Globus pallidus (tissue), 1 donor: ENCODE measurements at regions not wholly inside any gene's neighbourhood (a gene's known extent, or its start where the extent isn't known, plus 50 kb on each side); places are given as distances from the start of the nearest gene placed in this dataset.

ENCODE experiments used
- DNase-seq: peaks from one replicate; pipeline ENCODE4 v3.0.0-alpha.2; 2015; ENCODE audit warnings: low spot score

DNA sequence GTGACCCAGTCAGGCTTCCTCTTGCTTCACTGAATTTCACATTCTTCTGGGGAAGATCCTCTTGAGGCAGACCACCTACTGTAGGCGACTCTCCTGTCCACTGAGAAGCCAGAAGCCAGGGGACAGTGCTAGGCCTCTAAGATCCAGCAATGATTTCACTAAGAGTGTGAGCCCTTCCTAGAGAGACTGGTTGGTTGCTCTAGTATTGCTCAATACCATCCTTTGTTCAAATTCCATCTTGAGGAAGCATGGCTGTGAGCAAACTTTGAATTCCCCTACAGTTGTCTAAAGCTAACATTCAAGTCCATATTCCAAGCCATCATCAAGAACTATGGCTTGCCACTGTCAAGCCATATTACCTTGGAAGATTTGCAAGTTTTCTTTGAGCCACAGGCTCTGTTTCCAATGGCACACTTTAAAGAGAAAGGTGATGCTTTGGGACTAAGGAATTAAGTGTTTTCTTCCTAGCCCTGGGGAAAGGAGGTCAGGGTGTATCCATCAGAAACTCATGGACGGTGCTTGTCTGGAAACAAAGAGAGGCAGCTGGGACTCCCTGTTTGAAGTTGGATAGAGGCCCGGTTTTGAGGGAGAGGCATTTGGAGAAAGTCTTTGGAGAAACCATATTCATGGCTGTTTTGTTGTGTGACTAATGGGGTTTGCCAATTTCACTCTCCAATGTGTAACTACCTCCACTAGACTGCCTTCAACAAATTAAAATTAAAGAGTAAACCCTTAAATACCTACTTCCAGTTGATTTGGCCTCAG, 1217.9 kb downstream of the VRK1 start:
- DNase-seq = no peak

- no peak for DNase-seq
These were observed 1218.7 kb downstream of the VRK1 start for GRCh38 chr14:98015921-98016320.

- DNase-seq = no peak
These were observed 1221.4 kb downstream of the VRK1 start for GRCh38 chr14:98018628-98019027.

- DNase-seq = no peak
These were observed 1225.6 kb downstream of the VRK1 start for GRCh38 chr14:98022541-98023520.

DNA sequence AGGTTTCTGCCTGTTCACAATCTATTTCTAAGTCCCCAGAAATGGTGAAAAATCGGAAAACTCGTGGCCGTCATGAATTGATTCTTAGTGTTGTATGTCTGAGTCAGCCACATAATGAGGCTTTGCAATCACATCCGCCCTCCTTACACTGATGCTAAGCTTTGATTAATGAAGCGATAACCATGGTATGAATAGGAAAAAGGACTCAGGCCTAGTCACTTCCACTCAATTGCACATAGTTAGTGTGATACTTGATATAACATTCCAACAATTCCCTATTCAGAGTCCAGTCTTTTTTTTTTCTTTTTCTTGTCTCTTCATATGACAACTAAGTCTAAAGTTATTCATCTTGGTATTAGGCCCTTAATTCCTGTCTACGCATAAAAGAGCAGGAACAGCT, 1231.0 kb downstream of the VRK1 start:
- DNase-seq = no peak

GRCh38 chr14:98035396-98035795, 1236.6 kb downstream of the BCL11B start:
- DNase-seq = no peak

DNA sequence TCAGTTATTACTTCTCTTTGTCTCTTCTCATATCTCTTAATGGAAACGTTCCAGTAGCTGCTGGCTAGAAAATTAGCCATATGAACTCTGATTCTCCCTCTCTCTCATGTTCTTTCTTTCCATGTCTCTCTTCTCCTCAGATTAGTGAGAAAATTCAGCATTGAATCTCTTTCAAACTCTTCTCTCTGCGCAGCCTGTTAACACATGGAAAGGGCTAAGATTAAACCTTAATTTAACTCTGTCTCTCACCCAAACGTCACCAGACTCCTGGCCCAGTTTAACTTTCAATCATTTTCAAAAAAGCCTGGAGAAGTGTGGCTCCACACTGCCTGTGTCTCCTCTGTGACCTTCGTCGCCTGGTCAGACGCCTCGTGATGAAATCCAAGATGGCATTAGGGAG, 1234.2 kb downstream of the BCL11B start:
- no peak for DNase-seq

- no peak for DNase-seq
These were observed 1215.1 kb downstream of the BCL11B start for GRCh38 chr14:98056946-98057345.

DNA sequence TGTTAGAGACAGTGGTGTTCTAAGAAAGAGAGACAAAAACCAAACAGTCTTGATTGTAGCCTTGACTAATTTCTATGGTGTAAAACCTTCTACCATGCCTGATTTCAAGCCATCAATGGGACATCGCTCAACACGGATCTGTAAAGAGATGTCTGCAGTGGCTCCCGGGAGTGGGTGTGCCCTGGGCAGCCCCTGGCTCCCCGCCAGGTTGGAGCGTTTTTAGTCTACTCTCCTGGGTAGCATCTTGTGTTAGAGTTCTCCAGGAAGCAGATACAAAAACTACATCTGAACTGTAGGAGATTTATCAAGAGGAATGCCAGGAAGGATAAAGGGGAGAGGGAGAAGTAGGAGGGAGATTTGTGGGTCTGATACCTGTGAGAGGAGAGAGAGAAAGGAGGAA, 1212.9 kb downstream of the BCL11B start:
- no peak for DNase-seq

- no peak for DNase-seq
These were observed 1209.9 kb downstream of the BCL11B start for GRCh38 chr14:98062083-98062482.

DNA sequence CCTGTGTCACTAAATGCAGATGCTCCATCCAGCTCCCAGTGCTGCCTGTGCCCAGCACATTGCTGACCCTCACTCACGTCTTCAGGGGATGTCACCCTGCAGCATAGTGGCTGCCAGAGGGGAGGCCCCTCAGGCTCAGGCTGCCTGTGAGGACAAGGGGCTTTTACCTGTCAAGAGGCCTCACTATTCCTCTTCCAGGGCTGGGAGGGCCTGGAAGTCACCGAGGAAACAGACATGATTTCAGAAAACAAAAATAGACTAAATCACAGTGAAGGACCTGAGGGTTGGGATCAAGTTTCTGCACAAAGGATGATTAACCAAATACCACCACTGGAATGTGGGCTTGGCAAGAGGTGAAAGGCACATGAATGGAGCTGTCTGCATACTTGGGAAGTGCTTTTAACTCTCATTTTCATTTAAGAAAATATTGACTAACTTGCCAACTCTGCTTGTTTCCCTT, 1202.3 kb downstream of the BCL11B start:
- no peak for DNase-seq

DNA sequence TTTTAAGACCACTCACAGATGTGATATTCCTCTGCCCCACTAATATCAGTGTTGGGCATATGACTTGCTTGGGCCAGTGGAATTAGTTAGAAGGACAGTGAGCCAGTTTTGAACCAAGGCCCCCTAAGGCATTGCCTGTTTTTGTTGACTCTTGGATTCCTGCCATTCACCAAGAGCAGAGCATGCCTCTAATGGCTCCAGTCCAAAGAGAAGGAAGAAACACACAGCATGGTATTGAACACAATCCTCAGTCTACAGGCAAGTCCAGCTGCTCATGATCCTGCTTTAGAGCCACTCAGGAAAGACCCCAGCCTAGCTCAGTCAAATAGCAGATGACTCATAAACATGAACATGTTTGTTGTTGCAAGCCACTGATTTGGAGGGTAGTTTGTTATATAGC, 1201.5 kb downstream of the BCL11B start:
- no peak for DNase-seq

GRCh38 chr14:98074111-98074510, 1197.9 kb downstream of the BCL11B start:
- no peak for DNase-seq

- no peak for DNase-seq
These were observed 1194.8 kb downstream of the BCL11B start for GRCh38 chr14:98077176-98077575.

DNA sequence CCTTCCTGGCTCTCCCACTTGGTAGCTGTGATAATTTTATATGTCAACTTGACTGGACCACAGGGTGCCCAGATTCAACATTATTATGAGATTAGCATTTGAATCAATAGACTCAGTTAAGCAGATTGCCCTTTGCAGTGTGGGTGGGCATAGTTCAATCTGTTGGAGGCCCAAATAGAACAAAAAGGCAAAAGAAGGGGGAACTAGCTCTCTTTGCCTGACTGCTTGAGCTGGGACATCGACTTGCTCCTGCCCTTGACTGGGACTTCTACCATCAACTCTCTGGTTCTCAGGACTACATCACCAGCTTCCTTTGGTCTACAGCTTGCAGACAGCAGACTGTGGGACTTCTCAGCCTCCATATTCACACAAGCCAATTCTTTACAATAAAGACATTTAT, 1189.2 kb downstream of the BCL11B start:
- DNase-seq = no peak

DNA sequence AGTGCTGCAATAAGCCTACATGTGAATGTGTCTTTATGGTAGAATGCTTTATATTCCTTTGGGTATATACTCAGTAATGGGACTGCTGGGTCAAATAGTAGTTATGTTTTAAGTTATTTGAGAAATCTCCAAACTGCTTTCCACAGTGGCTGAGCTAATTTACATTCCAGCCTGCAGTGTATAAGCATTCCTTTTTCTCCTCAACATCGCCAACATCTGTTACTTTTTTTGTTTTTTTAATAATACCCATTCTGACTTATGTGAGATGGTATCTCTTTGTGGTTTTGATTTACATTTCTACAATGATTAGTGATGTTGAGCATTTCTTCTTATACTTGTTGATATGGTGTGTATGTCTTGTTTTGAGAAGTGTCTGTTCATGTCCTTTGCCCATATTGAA, 1186.2 kb downstream of the BCL11B start:
- DNase-seq = no peak

GRCh38 chr14:98093111-98093510, 1178.9 kb downstream of the BCL11B start:
- no peak for DNase-seq

- DNase-seq = no peak
These were observed 1172.5 kb downstream of the BCL11B start for GRCh38 chr14:98099527-98099926.

GRCh38 chr14:98101323-98101722, 1170.7 kb downstream of the BCL11B start:
- DNase-seq = no peak

DNA sequence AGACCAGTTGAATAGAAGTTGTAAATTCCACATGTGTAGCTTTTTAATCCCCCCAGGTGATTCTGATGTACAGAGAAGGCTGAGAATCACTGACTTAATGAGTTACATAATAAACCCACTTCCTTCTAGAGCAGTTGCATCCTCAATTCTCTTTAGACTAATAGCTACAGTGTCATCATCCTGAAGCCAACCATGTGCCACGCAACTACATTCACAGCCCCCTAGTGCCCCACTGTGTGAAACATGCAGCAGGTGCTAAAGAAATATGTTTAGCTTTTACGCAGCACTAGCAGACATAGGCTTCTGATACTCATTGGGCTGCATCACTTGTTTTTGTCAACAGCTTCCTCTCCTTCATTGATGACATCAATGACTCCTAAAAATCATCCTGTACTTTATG, 1168.3 kb downstream of the BCL11B start:
- DNase-seq = no peak

GRCh38 chr14:98109326-98109725, 1162.7 kb downstream of the BCL11B start:
- no peak for DNase-seq

GRCh38 chr14:98112194-98112780, 1159.7 kb downstream of the BCL11B start:
- DNase-seq = no peak
